ENCODE measurements at regions not wholly inside any gene's neighbourhood (a gene's known extent, or its start where the extent isn't known, plus 50 kb on each side); places are given as distances from the start of the nearest gene placed in this dataset.

- no peak for DNase-seq (ENCODE audit: extremely low spot score)
- TF ChIP-seq CTCF (IDR thresholded peaks at IDR 0.05; ENCODE audit: control extremely low read depth, extremely low read depth, low read depth, missing control alignments): no peak
- POLR2A ChIA-PET: no interaction called here
- CTCF ChIA-PET: interaction anchor here (0.6 to 3.6 kb wide), 7 partner anchors 10 to 1510 kb away, joined by 3 to 16 read pairs (median 5); no protein-coding TSS in a partner anchor
Observed at GRCh38 chr5:163696579-163696887, 191.1 kb downstream of the MAT2B start.

DNA sequence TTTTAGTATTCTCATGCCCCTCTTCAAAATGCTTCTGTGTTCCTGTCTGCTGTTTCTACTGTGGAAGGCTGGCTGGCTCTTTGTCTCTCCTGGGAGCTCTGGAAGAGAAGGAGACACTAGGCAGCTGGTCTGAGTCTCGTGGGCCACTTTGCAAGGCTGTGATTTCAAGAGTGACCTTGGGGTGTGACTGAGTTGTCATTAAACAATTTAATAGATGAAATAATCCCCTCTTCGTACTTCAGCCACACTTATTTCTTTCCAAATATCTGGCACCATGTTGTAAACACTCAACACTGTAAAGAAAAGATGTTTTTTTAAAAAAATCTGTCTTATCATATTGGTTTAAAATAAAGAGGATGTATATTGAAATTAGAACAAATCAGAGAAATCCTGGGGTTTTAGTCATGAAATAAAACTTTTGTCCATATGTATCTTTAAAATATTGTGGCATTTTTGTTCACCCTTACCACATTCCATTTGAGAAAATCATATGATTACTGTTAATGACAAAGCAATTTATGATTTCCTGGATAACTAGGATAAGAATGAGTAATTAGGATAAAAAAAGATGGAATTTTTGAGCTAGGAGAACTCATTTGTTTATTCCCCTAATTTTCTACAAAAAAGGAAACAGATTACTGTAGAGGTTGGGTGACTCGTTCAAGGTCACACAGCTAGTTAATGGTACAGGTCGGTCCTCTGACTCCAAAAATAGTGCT, 200.8 kb downstream of the MAT2B start:
- no peak for DNase-seq (ENCODE audit: extremely low spot score)
- CTCF ChIA-PET: interaction anchor here (1.1 kb wide), 1 partner anchor 10 kb away, joined by 3 read pairs; no protein-coding TSS in a partner anchor
- POLR2A ChIA-PET: no interaction called here
- no peak for TF ChIP-seq CTCF (IDR thresholded peaks at IDR 0.05; ENCODE audit: control extremely low read depth, extremely low read depth, low read depth, missing control alignments)

DNA sequence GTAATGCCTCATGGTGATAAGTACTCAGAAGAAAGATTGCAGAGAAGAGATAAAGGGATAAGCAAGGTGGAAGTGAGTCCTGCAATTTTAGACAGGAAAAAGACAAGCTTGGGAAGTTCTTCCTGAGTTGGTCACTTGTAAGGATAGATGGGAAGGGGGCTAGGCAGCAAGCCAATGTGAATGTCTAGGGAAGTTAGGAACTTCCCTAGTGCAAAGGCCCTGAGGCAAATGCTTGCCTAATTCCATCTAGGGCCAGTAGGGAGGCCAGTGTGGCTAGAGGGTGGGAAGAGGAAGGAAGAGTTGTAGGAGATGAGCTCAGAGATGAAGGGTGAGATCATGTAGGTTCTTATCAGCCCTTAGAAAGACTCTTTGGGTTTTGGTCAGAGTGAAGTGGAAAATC, 206.6 kb downstream of the MAT2B start:
- ChIA-PET CTCF (no interaction called here), POLR2A (no interaction called here)
- no peak for TF ChIP-seq CTCF (IDR thresholded peaks at IDR 0.05; ENCODE audit: control extremely low read depth, extremely low read depth, low read depth, missing control alignments)
- DNase-seq (ENCODE audit: extremely low spot score): no peak

- no peak for DNase-seq (ENCODE audit: extremely low spot score)
- ChIA-PET CTCF (interaction anchor here (0.8 kb wide), 1 partner anchor 44 kb away, joined by 3 read pairs; no protein-coding TSS in a partner anchor), POLR2A (no interaction called here)
- TF ChIP-seq CTCF (IDR thresholded peaks at IDR 0.05; ENCODE audit: control extremely low read depth, extremely low read depth, low read depth, missing control alignments): no peak
Observed at GRCh38 chr5:163718272-163718671, 212.9 kb downstream of the MAT2B start.

GRCh38 chr5:163724305-163724704, 218.9 kb downstream of the MAT2B start:
- DNase-seq (ENCODE audit: extremely low spot score): no peak
- CTCF ChIA-PET: interaction anchor here (0.9 kb wide), 1 partner anchor 14 kb away, joined by 4 read pairs; no protein-coding TSS in a partner anchor
- POLR2A ChIA-PET: no interaction called here
- TF ChIP-seq CTCF (IDR thresholded peaks at IDR 0.05; ENCODE audit: control extremely low read depth, extremely low read depth, low read depth, missing control alignments): no peak

DNA sequence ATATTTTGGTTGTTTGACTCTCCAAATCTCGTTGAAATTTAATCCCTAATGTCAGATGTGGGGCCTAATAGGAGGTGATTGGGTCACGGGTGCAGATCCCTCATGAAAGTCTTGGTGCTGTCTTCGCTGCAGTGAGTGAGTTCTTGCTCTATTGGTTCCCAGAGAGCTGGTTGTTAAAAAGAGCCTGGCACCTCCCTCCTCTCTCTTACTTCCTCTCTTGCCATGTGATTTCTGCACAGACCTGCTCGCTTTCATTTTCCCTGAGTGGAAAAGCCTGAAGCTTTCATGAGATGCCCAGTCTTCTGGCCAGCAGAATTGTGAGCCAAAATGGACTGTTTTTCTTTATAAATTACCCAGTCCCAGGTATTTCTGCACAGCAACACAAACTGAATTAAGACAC, 221.6 kb downstream of the MAT2B start:
- no peak for DNase-seq (ENCODE audit: extremely low spot score)
- ChIA-PET POLR2A (no interaction called here), CTCF (no interaction called here)
- no peak for TF ChIP-seq CTCF (IDR thresholded peaks at IDR 0.05; ENCODE audit: control extremely low read depth, extremely low read depth, low read depth, missing control alignments)

Measured in GM10248 (cell line).